ENCODE measurements at regions not wholly inside any gene's neighbourhood (a gene's known extent, or its start where the extent isn't known, plus 50 kb on each side); places are given as distances from the start of the nearest gene placed in this dataset.

- Histone ChIP-seq H3K4me1 (no peaks in the 10 kb centered on the region), H3K36me3 (no peaks in the 10 kb centered on the region), H3K27me3 (no peaks in the 10 kb centered on the region), H3K4me3 (no peak overlapping the region), H3K27ac (no peak overlapping the region), H3K4me2 (no peak overlapping the region), H4K20me1 (no peaks in the 10 kb centered on the region), H3K9ac (no peak overlapping the region), H3K9me3 (replicated peaks in 1 of 11) (peaks cover 8 to 20% (median 13%) of the 10 kb centered on the region in 11 experiments; a peak in 13 of 22 replicates)
- no peak for TF ChIP-seq Cebpa-rat (IDR thresholded peaks at IDR 0.05)
Observed at GRCh38 chr3:164467007-164467406, 611.3 kb downstream of the SI start.

DNA sequence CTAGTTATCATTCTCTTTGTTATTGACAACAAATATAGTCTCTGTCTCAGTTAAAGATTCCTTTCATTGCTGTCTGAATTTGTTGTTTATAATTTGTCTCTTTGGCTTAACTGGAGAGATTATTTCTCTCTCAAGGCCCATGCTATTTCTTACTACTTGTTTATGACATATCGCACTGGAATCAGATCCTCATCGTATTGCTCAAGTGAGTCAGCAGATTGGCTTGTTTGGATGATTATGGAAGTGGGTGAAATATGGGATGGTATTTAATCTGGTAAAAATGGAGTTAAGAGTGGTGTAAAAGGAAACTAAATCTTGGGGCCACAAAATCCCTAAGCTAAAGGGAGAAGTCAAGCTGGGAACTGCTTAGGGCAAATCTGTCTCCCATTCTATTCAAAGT lies 613.1 kb downstream of the SI start:
- Histone ChIP-seq H3K9me3 (replicated peaks in 1 of 11) (peaks cover 8 to 20% (median 13%) of the 10 kb centered on the region in 11 experiments; a peak in 13 of 22 replicates), H3K4me2 (no peak overlapping the region), H3K27me3 (no peaks in the 10 kb centered on the region), H3K4me3 (no peak overlapping the region), H3K9ac (no peak overlapping the region), H4K20me1 (no peaks in the 10 kb centered on the region), H3K27ac (no peak overlapping the region), H3K4me1 (peaks cover 0 to 4% (median 0%) of the 10 kb centered on the region in 10 experiments; a peak in 1 of 20 replicates), H3K36me3 (no peaks in the 10 kb centered on the region)
- no peak for TF ChIP-seq Cebpa-rat (IDR thresholded peaks at IDR 0.05)

DNA sequence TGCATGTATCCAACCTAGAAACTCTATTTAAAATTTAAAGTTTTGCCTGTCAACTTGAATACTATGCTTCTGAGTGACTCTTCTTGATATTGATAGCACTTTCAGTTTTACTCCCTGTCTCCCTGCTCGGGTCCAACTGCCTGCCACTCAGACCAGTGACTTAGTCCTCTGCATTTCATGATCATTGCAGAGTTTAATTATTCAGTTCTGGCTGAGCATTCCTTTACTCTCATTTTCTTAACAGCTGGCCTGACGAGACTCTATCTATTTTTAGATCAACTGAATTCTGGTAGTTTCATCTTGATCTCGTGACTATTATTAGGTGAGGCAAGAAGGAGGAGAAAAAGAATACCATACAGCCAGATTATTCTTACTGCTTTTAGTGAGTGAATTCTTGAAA lies 617.4 kb downstream of the SI start:
- Histone ChIP-seq H3K4me3 (no peak overlapping the region), H3K4me1 (peaks cover 0 to 4% (median 0%) of the 10 kb centered on the region in 10 experiments; a peak in 1 of 20 replicates), H3K27me3 (no peaks in the 10 kb centered on the region), H3K36me3 (no peaks in the 10 kb centered on the region), H3K4me2 (peak overlapping the region in 3 of 11 experiments; percentile 14 to 34 (median 23); a peak in 3 of 22 replicates), H3K9me3 (replicated peaks in 1 of 11) (no peaks in the 10 kb centered on the region), H3K27ac (no peak overlapping the region), H4K20me1 (no peaks in the 10 kb centered on the region), H3K9ac (no peak overlapping the region)
- no peak for TF ChIP-seq Cebpa-rat (IDR thresholded peaks at IDR 0.05)

- Histone ChIP-seq H4K20me1 (no peaks in the 10 kb centered on the region), H3K9me3 (replicated peaks in 1 of 11) (no peaks in the 10 kb centered on the region), H3K4me2 (no peak overlapping the region), H3K27me3 (no peaks in the 10 kb centered on the region), H3K4me1 (peaks cover 0 to 4% (median 0%) of the 10 kb centered on the region in 10 experiments; a peak in 1 of 20 replicates), H3K27ac (no peak overlapping the region), H3K4me3 (no peak overlapping the region), H3K36me3 (no peaks in the 10 kb centered on the region), H3K9ac (no peak overlapping the region)
- TF ChIP-seq Cebpa-rat (IDR thresholded peaks at IDR 0.05), result no peak
Observed at GRCh38 chr3:164459521-164460151, 618.7 kb downstream of the SI start.

GRCh38 chr3:164458986-164459385 lies 619.3 kb downstream of the SI start:
- Histone ChIP-seq H3K4me2 (no peak overlapping the region), H3K9ac (no peak overlapping the region), H3K4me1 (peaks cover 0 to 4% (median 0%) of the 10 kb centered on the region in 10 experiments; a peak in 1 of 20 replicates), H3K27me3 (no peaks in the 10 kb centered on the region), H3K36me3 (no peaks in the 10 kb centered on the region), H4K20me1 (no peaks in the 10 kb centered on the region), H3K4me3 (no peak overlapping the region), H3K27ac (no peak overlapping the region), H3K9me3 (replicated peaks in 1 of 11) (no peaks in the 10 kb centered on the region)
- no peak for TF ChIP-seq Cebpa-rat (IDR thresholded peaks at IDR 0.05)

DNA sequence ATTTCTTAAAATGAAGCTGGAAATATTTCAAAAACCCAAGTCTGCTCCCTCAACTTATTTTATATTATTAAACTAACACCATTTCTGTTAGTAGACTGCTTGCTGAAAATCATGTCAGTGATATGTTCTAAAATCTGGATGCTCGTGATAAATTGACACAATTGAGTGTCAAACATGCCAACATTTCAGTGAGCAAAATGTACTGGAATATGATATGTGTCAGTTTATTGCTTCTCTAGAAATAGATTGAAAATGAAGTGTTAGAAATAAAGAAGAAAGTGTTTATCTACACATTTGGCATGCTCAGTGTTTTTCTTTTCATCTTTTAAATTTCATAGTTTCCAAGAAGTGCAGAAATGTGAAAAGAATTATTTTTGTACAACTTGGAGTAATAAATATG lies 624.6 kb downstream of the SI start:
- H3K4me1 ChIP-seq, result no peaks in the 10 kb centered on the region
- no peaks in the 10 kb centered on the region for H3K27me3 ChIP-seq
- no peak overlapping the region for H3K4me2 ChIP-seq
- no peak overlapping the region for H3K9ac ChIP-seq
- TF ChIP-seq Cebpa-rat (IDR thresholded peaks at IDR 0.05), result no peak
- no peak overlapping the region for H3K4me3 ChIP-seq
- no peaks in the 10 kb centered on the region for H3K36me3 ChIP-seq
- no peak overlapping the region for H3K27ac ChIP-seq
- no peaks in the 10 kb centered on the region for H4K20me1 ChIP-seq
- peaks cover 0 to 2% (median 0%) of the 10 kb centered on the region in 11 experiments; a peak in 4 of 22 replicates for H3K9me3 ChIP-seq (replicated peaks in 1 of 11)

DNA sequence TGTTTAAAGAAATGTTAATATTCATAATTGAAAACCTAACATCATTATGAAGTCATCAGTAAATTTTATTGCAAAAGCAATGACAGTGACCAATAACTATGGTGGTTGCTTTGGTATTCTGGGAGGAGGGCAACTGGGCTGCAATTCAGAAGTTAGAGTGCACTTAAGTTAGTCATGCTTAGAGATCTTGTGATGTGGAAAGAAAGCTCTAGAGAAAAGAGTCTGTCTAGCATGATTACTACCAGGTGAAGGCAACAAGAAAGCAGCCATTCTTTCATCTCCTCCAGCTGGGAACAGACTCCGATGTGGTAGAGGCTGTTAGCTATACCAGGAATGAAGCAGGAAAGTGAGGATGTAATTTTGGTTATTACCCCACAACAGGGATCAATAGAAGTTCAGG lies 625.6 kb downstream of the SI start:
- Histone ChIP-seq H3K4me1 (no peaks in the 10 kb centered on the region), H3K4me2 (no peak overlapping the region), H4K20me1 (no peaks in the 10 kb centered on the region), H3K36me3 (no peaks in the 10 kb centered on the region), H3K27ac (no peak overlapping the region), H3K4me3 (no peak overlapping the region), H3K9me3 (replicated peaks in 1 of 11) (peaks cover 0 to 8% (median 4%) of the 10 kb centered on the region in 11 experiments; a peak in 5 of 22 replicates), H3K27me3 (no peaks in the 10 kb centered on the region), H3K9ac (no peak overlapping the region)
- TF ChIP-seq Cebpa-rat (IDR thresholded peaks at IDR 0.05), result no peak

GRCh38 chr3:164451072-164451910 lies 627.0 kb downstream of the SI start:
- Histone ChIP-seq H3K4me1 (no peaks in the 10 kb centered on the region), H3K36me3 (no peaks in the 10 kb centered on the region), H3K9me3 (replicated peaks in 1 of 11) (peaks cover 0 to 8% (median 4%) of the 10 kb centered on the region in 11 experiments; a peak in 5 of 22 replicates), H3K27ac (no peak overlapping the region), H3K4me3 (no peak overlapping the region), H3K9ac (no peak overlapping the region), H4K20me1 (no peaks in the 10 kb centered on the region), H3K27me3 (no peaks in the 10 kb centered on the region), H3K4me2 (no peak overlapping the region)
- TF ChIP-seq Cebpa-rat (IDR thresholded peaks at IDR 0.05), result no peak

- H3K4me3 ChIP-seq, result no peak overlapping the region
- no peaks in the 10 kb centered on the region for H3K4me1 ChIP-seq
- no peak overlapping the region for H3K4me2 ChIP-seq
- no peaks in the 10 kb centered on the region for H4K20me1 ChIP-seq
- peaks cover 0 to 8% (median 4%) of the 10 kb centered on the region in 11 experiments; a peak in 5 of 22 replicates for H3K9me3 ChIP-seq (replicated peaks in 1 of 11)
- H3K27ac ChIP-seq, result no peak overlapping the region
- no peak overlapping the region for H3K9ac ChIP-seq
- no peak for TF ChIP-seq Cebpa-rat (IDR thresholded peaks at IDR 0.05)
- H3K36me3 ChIP-seq, result no peaks in the 10 kb centered on the region
- H3K27me3 ChIP-seq, result no peaks in the 10 kb centered on the region
Observed at GRCh38 chr3:164450276-164450905, 627.9 kb downstream of the SI start.

Measured in BLaER1 treated with 17β-estradiol and CSF1 and Interleukin-3, amounts not matched to agents 10 nM and 100 nM (cell line).